A549 (cell line): ENCODE measurements at regions not wholly inside any gene's neighbourhood (a gene's known extent, or its start where the extent isn't known, plus 50 kb on each side); places are given as distances from the start of the nearest gene placed in this dataset.

Experiments
- CBX2 ChIP-seq: fragments of 200-600 bp; sonication (generic); IDR thresholded peaks from 2 replicates; pipeline ENCODE4 v1.6.1; 2016; ENCODE audit warnings: low read depth, mild to moderate bottlenecking, borderline replicate concordance
- CEBPB ChIP-seq, 2 experiments: fragments of >200 bp in 1 of 2; sonication (Bioruptor Twin) in 1 of 2; formaldehyde crosslinking in 1 of 2; IDR thresholded peaks; 2 replicates each; pipeline ENCODE4 v1.6.1; 2012 to 2016
- EP300 ChIP-seq, 2 experiments: fragments of >200 bp; sonication (Bioruptor Twin); formaldehyde crosslinking; IDR thresholded peaks; 2 replicates in 1 of 2; 3 replicates in 1 of 2; pipeline ENCODE4 v1.6.1; 2016 to 2017
- POLR2A ChIP-seq: IDR thresholded peaks from 2 replicates; pipeline ENCODE4 v1.6.1; 2012; ENCODE audit warnings: mild to moderate bottlenecking, low read length
- RAD21 ChIP-seq, 2 experiments: fragments of >200 bp in 1 of 2; sonication (Bioruptor Twin) in 1 of 2; formaldehyde crosslinking in 1 of 2; IDR thresholded peaks in 1 of 2; conservative IDR thresholded peaks in 1 of 2; 2 replicates in 1 of 2; 3 replicates in 1 of 2; pipeline ENCODE4 v1.6.1; 2012 to 2018; ENCODE audit warnings: inconsistent platforms in 1 of 2
- RNF2 ChIP-seq: fragments of 200-600 bp; sonication (generic); IDR thresholded peaks from 2 replicates; pipeline ENCODE4 v1.6.1; 2016; ENCODE audit warnings: low read depth, mild to moderate bottlenecking, antibody characterized with exemption, moderate library complexity, borderline replicate concordance
- SMC3 ChIP-seq: fragments of >200 bp; sonication (Bioruptor Twin); formaldehyde crosslinking; IDR thresholded peaks from 3 replicates; pipeline ENCODE4 v1.6.1; 2018; ENCODE audit warnings: inconsistent platforms
- SREBF2 ChIP-seq: fragments of 450-650 bp; IDR thresholded peaks from 2 replicates; pipeline ENCODE4 v1.6.1; 2014; ENCODE audit warnings: mild to moderate bottlenecking, moderate library complexity
- TFCP2L1 ChIP-seq: fragments of 250-450 bp; sonication (Bioruptor Pico); IDR thresholded peaks from 2 replicates; pipeline ENCODE4 v1.5.0; 2021; ENCODE audit warnings: mild to moderate bottlenecking
- ZSCAN20 ChIP-seq: fragments of 250-450 bp; sonication (Bioruptor Pico); IDR thresholded peaks from 2 replicates; pipeline ENCODE4 v1.8.0; 2022; ENCODE audit warnings: mild to moderate bottlenecking, moderate library complexity
- TF ChIP-seq, protein P1 (sequence below): IDR thresholded peaks from 2 replicates; pipeline ENCODE4 v1.6.1; 2012
- TF ChIP-seq, protein P2 (sequence below): fragments of >200 bp; sonication (Bioruptor Twin); formaldehyde crosslinking; IDR thresholded peaks from 3 replicates; pipeline ENCODE4 v1.5.1; 2016
- TF ChIP-seq, protein P3 (sequence below): fragments of 200-600 bp; sonication (generic); IDR thresholded peaks from 2 replicates; pipeline ENCODE4 v1.6.1; 2016; ENCODE audit warnings: antibody characterized with exemption, mild to moderate bottlenecking, moderate library complexity

DNA sequence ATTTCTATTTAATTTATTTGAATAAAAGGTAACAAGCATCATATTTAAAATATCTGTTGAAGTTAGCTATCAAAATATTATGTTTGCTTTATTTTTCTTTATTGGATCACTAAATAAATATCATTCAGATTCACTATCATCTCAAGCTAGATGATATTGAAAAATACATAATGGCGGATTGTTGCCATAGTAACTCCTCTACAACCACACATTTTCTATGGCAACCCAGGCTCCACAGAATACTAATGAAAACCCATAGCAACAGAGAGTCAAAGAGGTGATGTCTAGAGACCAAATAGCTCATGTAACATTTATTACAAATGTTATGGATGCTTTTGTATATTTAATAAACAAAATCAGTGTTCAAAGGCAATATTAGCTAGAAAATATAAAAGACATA is 148.9 kb upstream of the CDK1 start:
- TF ChIP-seq, protein P1, sequence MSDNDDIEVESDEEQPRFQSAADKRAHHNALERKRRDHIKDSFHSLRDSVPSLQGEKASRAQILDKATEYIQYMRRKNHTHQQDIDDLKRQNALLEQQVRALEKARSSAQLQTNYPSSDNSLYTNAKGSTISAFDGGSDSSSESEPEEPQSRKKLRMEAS: no peak
- TF ChIP-seq, protein P2, sequence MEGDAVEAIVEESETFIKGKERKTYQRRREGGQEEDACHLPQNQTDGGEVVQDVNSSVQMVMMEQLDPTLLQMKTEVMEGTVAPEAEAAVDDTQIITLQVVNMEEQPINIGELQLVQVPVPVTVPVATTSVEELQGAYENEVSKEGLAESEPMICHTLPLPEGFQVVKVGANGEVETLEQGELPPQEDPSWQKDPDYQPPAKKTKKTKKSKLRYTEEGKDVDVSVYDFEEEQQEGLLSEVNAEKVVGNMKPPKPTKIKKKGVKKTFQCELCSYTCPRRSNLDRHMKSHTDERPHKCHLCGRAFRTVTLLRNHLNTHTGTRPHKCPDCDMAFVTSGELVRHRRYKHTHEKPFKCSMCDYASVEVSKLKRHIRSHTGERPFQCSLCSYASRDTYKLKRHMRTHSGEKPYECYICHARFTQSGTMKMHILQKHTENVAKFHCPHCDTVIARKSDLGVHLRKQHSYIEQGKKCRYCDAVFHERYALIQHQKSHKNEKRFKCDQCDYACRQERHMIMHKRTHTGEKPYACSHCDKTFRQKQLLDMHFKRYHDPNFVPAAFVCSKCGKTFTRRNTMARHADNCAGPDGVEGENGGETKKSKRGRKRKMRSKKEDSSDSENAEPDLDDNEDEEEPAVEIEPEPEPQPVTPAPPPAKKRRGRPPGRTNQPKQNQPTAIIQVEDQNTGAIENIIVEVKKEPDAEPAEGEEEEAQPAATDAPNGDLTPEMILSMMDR: no peak
- no peak for TF ChIP-seq POLR2A
- TF ChIP-seq, protein P3, sequence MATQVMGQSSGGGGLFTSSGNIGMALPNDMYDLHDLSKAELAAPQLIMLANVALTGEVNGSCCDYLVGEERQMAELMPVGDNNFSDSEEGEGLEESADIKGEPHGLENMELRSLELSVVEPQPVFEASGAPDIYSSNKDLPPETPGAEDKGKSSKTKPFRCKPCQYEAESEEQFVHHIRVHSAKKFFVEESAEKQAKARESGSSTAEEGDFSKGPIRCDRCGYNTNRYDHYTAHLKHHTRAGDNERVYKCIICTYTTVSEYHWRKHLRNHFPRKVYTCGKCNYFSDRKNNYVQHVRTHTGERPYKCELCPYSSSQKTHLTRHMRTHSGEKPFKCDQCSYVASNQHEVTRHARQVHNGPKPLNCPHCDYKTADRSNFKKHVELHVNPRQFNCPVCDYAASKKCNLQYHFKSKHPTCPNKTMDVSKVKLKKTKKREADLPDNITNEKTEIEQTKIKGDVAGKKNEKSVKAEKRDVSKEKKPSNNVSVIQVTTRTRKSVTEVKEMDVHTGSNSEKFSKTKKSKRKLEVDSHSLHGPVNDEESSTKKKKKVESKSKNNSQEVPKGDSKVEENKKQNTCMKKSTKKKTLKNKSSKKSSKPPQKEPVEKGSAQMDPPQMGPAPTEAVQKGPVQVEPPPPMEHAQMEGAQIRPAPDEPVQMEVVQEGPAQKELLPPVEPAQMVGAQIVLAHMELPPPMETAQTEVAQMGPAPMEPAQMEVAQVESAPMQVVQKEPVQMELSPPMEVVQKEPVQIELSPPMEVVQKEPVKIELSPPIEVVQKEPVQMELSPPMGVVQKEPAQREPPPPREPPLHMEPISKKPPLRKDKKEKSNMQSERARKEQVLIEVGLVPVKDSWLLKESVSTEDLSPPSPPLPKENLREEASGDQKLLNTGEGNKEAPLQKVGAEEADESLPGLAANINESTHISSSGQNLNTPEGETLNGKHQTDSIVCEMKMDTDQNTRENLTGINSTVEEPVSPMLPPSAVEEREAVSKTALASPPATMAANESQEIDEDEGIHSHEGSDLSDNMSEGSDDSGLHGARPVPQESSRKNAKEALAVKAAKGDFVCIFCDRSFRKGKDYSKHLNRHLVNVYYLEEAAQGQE: no peak
- TF ChIP-seq TFCP2L1: no peak
- TF ChIP-seq ZSCAN20 (CRISPR knock-in tag): no peak
- TF ChIP-seq SREBF2: no peak
- TF ChIP-seq CEBPB (IDR thresholded peaks at IDR 0.05): no peak
- no peak for TF ChIP-seq SMC3
- TF ChIP-seq RNF2: no peak
- no peak for TF ChIP-seq CBX2
- TF ChIP-seq RAD21 (conservative IDR thresholded peaks at IDR 0.05 in 1 of 2, IDR thresholded peaks at IDR 0.05 in 1 of 2): no peak
- no peak for TF ChIP-seq EP300 (IDR thresholded peaks at IDR 0.05)
